Lower leg skin (tissue), 3 donors: ENCODE measurements at regions not wholly inside any gene's neighbourhood (a gene's known extent, or its start where the extent isn't known, plus 50 kb on each side); places are given as distances from the start of the nearest gene placed in this dataset.

Experiments used
- CTCF ChIP-seq, 3 donors: fragments of 450-650 bp; IDR thresholded peaks; one replicate each; pipeline ENCODE4 v1.5.1; 2016; ENCODE audit warnings: antibody characterized with exemption in 3 of 3, mild to moderate bottlenecking in 3 of 3, moderate library complexity in 2 of 3
- POLR2A ChIP-seq, 2 donors: fragments of 450-650 bp; IDR thresholded peaks; one replicate each; pipeline ENCODE4 v1.6.1; 2016 to 2017; ENCODE audit warnings: antibody characterized with exemption in 2 of 2, mild to moderate bottlenecking in 1 of 2, moderate library complexity in 1 of 2

GRCh38 chr21:28090546-28090945, 902.1 kb downstream of the LTN1 start:
- TF ChIP-seq CTCF (IDR thresholded peaks at IDR 0.05) (no peak), POLR2A (IDR thresholded peaks at IDR 0.05) (no peak)
